HK-2 (cell line): ENCODE measurements at regions not wholly inside any gene's neighbourhood (a gene's known extent, or its start where the extent isn't known, plus 50 kb on each side); places are given as distances from the start of the nearest gene placed in this dataset.

Source experiments
- DNase-seq: peaks from one replicate; pipeline ENCODE4 v3.0.0-alpha.2; 2018; ENCODE audit not compliant: unreplicated experiment

DNA sequence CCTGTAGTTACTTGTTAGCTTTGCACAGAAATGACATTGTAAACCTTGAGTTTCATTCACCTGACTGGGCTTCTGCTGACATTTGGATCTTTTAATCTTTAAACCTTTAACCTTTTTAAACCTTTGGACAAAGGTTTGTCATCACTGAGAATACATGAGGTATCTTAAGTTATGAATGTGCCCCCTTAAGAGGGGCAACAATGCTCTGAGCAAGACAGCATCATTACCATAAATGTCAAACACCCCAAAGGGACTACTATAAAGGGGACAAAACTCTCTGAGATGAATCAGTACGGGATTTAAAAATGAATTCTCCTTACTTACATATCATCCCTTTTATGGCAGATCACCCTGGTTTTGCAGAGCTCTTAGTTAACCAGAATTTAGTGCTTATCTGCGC, 203.3 kb downstream of the COG6 start:
- no peak for DNase-seq

DNA sequence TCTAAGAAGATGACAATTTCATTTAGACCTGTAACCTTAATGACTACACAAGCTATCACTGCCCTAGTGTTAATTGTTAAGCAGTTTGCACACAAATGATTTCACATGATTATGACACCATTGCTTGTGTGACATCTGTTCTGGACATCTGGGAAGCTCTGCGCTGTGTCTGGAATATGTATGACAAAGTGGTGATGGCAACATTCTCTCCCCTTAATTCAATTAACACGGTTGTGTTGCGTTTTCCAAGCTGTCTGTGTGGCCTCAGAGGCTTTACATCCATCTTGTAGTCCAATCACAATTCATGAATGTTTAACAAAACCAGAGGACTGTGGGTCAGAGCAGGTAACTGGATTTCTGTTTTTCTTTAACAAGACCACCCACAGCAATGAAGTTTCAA, 204.4 kb downstream of the COG6 start:
- DNase-seq = no peak

DNA sequence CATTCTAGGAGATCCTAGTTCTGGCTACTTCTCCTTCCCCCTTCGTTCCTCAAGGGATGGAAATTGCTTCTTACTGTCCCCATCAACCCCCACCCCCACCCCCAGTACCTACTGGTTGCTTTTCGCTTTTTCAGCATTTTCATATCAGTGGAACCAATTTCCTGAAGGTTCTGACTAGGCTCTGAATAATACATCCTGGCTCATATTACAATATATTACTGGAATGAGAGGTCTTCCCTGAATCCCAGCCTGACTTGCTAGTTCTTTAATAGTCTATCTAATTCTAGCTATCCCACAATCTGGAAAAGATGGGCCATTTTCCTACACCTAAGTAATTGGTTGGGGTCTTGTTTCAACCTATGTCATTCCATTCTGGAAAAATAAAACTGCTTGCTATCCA, 207.4 kb downstream of the COG6 start:
- no peak for DNase-seq

DNA sequence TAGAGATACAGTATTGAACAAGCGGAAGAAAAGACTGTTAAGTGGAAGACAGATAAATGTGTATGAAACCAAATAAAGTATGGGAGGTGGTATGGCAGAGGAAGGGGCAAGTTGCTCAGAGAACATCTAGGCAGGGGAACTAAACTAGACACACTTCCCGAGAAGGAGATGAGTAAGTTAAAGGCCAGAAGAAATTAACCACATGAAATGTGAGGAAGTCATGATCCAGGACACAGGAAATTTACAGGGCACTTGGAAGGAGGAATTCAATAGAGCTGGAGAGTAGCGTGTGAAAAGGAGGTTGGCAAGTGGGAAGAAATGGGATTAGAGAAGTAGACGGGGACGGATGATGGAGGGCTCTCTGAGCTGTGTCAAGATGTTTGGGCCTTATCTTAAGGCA, 208.8 kb downstream of the COG6 start:
- DNase-seq = no peak

DNA sequence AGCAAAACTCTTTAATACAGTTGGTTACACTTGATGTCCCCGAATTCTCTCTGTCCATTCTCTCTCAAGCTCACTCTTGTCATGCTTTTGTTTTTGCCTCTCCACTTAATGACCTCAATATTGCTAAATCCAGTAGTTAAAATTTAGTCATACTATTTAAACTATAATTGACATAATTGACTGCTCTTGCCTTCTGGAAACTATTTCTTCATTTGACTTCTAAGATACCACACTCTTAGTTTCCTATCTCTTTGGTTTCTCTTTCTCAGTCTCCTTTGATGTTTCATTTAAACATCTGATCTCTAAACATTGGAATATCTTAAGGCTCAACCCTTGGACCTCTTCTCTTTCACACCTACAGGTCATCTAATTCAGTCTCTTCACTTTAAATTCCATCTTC, 211.3 kb downstream of the COG6 start:
- DNase-seq = no peak

DNA sequence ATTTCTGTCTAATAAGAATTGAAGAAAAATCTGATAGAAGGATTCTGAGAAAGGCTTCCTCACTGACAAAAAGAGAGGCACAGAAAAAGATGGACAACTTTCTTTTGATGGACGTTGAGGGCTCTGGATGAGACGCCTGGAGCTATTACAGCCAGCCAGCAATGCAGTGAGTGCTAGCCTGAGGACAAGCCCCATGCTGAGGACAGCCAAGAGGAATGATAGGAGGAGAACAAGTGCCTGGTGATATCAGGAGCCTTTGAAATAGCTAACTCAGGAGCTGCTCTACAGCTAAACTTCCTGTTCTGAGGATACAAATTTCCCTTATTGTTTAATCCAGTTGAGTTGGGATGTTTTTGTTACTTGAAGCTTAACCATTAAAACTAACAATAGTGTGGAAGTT, 212.3 kb downstream of the COG6 start:
- DNase-seq = no peak

DNA sequence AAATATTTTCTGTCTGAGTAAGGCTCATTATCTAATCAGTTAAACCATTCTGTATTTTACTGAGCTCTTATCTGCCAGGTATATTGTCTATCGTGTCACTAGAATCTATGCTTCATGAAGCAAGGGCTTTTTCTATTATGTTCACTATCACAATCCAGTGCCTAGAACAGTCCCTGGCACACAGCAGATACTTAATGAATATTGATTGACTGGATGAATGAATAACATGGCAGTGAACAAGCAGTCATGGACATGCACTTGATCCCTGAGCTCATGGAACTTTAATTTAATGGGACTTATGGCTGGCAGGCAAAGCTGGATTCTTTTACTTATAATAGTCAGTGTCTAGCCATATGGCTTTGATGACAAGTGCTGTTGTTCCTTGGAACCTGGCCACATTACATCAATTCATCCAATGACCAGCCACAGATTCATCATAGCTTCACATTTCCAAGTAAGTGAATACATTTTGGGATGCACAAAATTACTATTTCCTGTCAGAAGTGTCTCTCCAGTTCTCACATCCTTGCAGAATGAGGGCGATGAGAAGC, 214.8 kb downstream of the COG6 start:
- DNase-seq = no peak

DNA sequence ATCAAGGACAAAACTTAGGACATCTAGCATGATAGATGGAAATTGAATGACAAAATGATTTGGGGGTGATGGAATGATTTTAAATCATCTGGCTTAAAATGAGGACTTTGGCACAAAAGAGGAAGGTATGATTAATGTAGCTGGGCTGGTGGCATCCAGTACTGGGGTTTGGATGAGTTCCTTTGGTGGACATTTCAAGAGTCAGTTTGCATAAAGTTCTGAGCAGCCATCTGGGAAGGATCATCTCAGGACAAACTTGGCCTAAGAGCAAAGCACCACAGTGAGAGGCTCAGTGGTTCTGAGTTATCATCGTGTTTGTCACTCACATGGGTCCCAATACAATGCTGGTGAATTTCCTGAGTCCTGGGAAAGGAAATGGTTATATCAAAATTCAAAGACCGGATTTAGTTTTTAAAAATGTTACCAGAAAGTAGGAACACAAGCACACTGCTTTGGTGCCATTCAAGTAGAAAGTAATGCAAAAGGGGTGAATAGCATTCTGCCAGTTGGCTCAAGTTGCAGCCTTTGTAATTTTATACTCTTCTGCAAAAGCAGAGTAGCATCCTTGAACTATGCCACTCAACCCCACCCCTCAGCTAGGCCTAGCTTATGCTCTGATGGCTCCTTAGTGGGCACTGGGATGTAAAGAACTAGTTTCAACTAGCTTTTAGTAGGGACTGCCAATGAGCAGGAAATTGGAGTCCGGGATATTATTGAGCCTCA, 219.0 kb downstream of the COG6 start:
- no peak for DNase-seq

DNA sequence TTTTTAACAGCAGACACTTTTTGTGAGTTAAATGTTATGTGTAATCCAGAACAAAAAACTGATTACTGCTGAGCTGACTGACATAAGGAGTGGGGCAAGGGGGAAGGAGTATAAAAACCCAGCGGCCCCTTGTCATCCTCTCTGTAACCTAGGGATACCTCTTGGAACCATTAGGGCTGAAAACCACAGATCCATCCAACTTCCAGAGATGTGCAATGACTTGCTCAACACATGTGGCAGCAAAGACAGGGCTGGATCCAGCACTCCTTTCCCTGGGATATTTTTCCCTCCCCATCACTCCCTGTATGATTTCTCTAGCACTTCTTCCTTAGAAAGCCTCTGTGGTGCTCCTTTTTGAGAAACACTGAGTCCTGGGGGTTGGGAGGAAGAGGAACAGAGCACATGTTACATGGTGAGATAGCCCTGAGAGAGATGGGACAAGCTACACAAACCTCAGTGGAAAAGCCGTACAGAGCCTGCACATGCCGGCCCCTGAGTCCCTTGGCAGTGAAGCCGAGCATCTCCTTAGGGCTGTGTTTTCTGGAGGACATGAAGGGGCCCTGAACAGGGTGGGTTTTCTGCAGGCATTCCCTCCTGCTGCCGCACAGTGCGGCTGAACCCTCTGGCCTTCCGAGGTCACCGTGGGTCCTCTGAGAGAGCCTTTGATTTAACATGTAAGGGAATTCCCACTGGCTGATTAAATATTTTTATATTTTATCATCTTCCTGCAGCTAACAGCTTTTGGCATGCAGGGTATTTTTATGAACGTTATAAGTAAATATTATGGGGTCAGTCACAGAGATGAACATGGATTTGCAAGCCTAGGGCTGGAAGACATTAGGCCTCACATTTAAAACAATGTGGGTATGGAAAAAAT, 219.9 kb downstream of the COG6 start:
- no peak for DNase-seq

DNA sequence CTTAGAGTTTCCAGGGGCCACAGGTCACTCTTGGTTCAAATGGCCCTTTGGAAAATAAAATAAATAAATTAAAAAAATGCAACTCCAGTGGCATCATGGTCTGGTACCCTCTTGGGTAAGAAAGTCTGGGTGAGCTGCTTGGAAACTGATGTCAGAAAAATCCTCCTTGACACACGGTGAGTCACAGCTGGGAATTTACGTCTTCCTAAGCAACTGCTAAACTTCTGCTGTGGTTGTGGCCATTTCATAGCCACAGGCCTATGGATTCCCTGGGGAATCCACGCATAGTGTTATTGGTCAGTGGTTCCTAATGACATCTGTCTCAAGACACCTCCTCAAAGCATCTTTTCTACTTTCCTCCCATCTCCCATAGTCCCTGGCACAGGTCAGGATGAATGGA, 220.8 kb downstream of the COG6 start:
- DNase-seq = peak; percentile 9

DNA sequence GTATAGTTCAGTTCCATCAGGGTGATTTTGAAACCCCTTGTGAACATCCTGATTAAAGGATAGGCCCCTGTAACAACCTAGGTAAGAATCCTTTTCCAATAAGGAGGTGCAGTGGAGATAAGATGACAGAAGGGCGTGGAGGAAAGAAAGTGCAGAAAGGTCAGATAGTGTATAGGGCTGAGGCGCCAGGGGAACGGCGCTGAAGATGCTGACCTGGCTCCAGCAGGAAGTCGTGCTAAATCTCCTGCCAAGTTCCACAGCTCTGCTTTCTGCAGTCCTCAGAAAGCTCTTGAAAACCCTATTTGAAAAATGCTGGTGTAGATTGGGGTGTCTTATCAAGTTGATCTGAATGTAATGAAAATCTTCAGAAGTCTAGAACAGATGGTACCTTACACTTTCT, 221.7 kb downstream of the COG6 start:
- DNase-seq = no peak

DNA sequence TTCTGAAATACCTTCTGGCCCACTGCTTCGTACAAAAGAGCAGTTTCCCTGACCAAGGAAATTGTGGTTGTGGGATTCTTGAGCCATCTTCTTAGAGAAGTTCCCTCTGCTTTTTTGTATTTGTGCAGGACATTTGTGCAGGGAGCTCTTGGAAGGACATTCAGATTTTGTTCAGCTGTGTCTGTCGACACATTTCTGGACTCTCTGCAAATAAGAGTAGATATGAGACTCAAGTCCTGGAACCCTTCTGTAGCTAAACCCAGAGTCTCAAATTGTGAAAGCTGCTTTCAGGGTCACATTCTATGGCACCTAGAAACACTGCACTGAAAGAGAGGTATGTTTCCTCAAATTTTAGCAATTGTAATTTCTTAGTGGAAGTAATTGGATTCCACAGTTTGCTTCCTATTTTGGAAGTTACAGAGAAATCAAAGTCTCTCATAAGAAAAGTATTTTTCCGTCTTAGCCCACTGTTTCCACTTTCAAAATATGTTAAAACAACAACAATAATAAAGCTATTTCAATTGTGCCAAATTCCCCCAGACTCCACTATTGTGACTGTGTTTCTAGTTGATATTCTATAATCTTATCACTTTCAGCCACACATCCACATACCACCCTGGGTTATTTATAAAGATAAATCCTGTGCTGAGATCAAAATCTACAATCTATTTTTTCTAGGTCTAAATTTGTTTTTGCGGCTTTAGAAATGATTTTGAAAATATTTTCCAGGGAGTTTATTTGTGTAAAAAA, 224.0 kb downstream of the COG6 start:
- no peak for DNase-seq

DNA sequence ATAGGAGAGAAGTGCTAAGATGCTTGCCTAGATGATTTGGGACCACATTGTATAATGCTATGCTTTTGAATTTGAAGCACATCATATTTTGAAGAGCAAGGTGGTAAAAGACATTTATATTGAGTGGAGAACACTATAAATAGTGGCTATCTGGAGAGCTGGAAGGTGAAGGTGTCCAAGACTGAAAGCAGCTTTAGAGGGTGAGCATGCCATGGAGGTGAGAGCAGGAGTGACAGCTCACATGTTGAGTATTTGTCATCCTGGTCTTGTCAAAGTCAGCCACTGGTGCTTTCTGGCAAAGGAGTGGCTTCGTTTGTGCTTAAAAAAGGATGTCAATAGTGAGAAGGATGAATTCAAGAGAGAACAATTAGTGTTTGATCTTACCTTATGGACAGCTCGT, 225.9 kb downstream of the COG6 start:
- DNase-seq = no peak

DNA sequence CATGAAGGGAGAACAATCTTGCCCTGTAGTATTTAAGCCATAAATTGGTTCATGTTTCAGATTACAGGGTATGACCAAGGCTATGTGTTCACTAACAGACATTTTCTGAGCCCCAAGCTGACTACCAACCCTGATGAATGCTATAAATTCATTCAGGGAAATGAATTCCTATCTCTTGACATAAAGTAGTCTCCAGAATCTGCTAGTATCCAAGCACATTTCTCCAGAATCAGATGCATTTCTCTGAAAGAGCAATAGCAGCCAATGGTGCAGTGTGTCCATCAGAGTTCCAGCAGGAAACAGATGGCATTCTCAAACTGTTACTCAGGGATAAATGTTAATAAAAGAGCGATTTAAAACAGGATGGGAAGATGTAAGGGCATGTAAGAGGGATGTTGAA, 226.4 kb downstream of the COG6 start:
- no peak for DNase-seq

DNA sequence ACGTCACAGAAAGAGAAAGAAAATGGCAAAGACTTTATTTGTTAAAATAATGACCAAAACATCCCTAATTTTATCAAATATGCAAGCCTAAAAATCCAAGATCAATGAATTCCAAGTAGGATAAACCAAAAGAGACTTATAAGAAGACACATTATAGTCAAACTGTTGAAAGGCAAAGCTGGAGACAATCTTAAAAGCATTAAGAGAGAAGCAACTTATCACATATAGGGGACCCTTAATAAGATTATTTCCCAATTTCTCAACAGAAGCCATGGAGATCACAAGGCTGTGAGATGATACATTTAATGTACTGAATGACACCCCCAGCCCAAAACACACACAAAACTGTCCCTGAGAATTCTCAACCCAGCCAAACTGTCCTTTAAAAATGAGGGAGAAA, 228.7 kb downstream of the COG6 start:
- no peak for DNase-seq

DNA sequence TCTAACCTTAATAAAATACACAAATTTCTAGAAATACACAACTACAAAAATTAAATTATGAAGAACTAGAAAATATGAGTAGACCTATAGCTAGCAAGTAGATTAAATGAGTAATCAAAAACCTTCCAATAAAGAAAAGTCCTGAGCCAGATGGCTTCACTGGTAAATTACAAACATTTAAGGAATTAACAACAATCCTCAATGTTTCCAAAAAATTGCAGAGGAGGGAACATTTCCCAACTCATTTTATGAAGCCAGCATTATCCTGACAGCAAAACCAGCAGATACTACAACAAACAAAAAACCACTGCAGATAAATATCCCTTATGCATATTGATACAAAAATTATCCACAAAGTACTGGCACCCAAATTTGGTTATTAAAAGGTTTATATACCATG, 230.9 kb downstream of the COG6 start:
- no peak for DNase-seq

DNA sequence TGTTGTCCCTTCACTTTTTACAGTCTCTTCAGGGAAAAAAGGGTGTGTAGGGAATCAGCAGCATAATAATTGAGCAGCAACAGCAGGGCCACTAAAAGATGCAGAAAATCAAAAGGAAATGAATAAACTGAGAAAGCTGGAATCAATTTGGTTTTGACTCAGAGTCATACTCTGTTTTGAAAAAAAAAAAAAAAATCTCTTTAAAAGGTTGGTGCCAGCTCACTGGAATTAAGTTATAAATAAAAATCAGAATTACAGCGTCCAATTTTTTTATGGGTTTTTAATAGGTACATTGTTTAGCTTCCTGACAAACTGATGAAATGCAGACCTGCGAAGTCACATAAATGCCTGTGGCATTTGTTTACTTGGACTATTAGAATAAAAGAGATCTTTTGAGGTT, 231.9 kb downstream of the COG6 start:
- DNase-seq = no peak

DNA sequence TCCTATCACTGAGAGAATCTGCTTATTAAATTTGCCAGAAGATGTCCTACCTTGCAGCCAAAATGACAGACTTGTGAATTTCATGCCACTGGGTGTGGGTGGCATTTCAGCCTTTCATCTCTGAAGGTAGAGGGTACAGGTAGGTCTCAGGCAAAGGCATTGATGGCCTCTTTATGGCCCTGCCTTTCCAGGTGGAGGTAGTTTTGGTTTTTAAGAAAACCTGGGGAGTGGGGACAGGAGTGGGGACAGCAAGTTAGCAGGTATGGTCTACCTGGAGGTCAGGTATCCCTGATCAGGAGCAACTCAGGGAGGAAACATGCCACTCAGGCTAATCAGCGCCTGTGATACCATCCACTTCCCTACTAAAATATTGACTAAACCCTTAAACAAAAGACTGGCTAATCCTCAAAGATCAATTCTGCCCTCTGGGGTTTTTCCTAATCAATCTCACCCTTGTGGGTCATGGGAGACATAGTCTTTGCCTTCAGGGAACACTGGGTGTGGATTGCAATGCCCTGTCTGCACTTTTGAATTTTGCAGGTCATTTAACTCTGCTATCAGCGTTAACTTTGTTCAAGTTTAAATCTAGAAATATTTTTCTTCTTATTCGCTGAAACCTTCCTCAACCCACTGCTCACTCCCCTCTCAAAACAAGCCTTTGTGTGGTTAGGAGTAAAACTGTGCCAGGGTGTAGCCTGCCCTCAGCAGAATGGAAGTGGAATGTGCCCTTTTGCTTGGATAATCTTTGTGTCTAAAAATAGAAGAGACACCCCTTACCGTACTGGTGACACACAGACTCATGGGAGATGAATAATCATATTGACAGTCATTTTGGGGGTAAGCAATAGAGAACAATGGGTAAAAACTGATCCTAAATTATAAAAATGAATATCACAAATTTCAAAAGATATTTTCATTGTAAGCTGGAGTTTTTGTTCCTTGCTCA, 233.7 kb downstream of the COG6 start:
- no peak for DNase-seq

DNA sequence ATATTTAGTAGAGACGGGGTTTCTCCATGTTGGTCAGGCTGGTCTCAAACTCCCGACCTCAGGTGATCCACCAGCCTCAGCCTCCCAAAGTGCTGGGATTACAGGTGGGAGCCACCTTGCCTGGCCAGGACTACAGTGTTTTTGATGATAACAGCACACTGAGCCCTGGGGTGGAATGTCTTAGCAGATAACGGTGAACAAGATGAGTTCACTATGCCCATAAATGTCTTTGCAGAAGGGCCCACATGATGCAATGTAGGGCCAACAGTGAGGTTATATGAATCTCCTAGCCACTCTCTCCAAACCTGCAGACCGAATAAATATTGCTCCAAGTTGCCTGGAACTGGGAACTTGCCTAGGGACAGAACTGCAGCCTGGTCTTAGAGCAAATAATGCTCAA, 235.1 kb downstream of the COG6 start:
- no peak for DNase-seq

DNA sequence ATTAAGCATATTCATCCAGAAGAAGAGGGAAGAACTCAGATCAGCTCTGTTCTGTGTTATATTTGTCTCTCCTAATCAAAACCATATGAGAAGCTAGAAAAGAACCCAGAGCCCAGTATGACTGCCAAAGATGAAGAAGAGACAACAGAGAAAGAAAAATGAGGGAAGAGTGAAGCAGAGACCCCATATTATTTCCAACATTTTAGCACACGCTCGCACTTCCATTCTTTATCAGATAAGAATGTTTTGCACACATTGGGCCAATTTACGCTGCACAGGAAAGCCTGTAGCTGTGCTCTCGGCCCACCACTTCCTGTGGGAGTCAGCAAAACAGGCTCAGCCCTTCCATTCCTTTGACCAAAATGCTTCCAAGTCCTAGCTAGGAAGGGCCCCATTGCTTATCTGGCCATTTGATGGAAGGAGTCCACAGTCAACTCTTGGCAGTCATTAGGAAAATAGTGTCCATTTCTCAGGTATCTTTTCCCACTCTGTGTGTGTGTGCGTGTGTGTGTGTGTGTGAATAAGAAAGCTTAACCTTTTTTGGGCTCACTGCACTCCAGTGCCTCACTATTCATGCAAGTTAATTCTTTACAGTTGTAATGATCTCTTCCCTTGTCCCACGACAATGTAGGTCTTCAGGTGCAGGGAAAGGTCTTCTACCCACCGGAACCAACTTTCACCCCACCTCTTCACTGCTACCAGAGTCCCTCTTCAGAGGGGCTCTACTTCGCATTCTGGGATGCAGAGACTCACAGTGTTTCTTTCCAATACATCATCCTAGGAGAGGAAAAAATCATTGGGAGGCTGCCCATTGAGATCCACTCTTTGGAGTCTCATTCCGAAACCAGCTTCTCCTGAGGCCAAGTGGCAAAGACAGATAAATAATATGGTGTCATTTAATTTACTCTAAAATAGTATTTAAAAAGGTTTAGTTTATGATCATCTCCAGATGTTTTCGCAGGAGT, 237.5 kb downstream of the COG6 start:
- DNase-seq = no peak
